Endothelial cell of umbilical vein (primary cell): ENCODE measurements at regions not wholly inside any gene's neighbourhood (a gene's known extent, or its start where the extent isn't known, plus 50 kb on each side); places are given as distances from the start of the nearest gene placed in this dataset.

ENCODE experiments used
- BruUV-seq: library from RNA; stranded (reverse); fragments of 400-500 nt; replicated peaks from 2 replicates; lab custom pipeline; 2021; lab: Mats Ljungman, UMichigan
- CTCF ChIA-PET: fragments of 300-600, 350-600 bp; sonication (Branson Sonifier 250); formaldehyde crosslinking; loops from one replicate; lab custom pipeline; 2021; ENCODE audit warnings: antibody characterized with exemption, inconsistent platforms; lab: Charles Lee
- POLR2A ChIA-PET: fragments of 300-600, 350-600 bp; sonication (Branson Sonifier 250); formaldehyde crosslinking; loops from one replicate; lab custom pipeline; 2021; ENCODE audit warnings: antibody characterized with exemption, inconsistent platforms; lab: Charles Lee
- DNase-seq: peaks from one replicate; pipeline ENCODE4 v3.0.0-alpha.2; 2011; ENCODE audit warnings: low read depth, low spot score
- FAIRE-seq: peaks from 2 replicates; lab custom pipeline; 2011; peaks lifted over from hg19 to GRCh38; lab: Jason Lieb, UNC
- H2AFZ ChIP-seq: 2 replicates; pipeline ENCODE4 v1.6.0; 2012; ENCODE audit warnings: low read depth, low read length, control low read depth, inconsistent platforms
- H3K27ac ChIP-seq: 2 replicates; pipeline ENCODE4 v1.5.1; 2011; ENCODE audit warnings: low read depth, mild to moderate bottlenecking, control low read depth, low read length, moderate library complexity; ENCODE audit not compliant: insufficient read depth
- H3K27me3 ChIP-seq, 2 experiments: 2 replicates each; pipeline versions ENCODE4 v1.6.0 to v1.6.1; 2011; ENCODE audit warnings: low read length in 2 of 2, mixed read lengths in 1 of 2; ENCODE audit not compliant: control insufficient read depth in 2 of 2, insufficient read depth in 2 of 2
- H3K36me3 ChIP-seq, 2 experiments: 2 replicates in 1 of 2; 3 replicates in 1 of 2; pipeline ENCODE4 v1.5.1; 2011; ENCODE audit warnings: low read length in 2 of 2, mild to moderate bottlenecking in 1 of 2, moderate library complexity in 1 of 2; ENCODE audit not compliant: control insufficient read depth in 2 of 2, insufficient read depth in 2 of 2; ENCODE audit errors: extremely low read depth in 1 of 2
- H3K4me1 ChIP-seq: 3 replicates; pipeline ENCODE4 v1.5.1; 2011; ENCODE audit warnings: mild to moderate bottlenecking, low read length; ENCODE audit not compliant: control insufficient read depth, insufficient read depth; ENCODE audit errors: extremely low read depth
- H3K4me2 ChIP-seq: 2 replicates; pipeline ENCODE4 v1.6.1; 2011; ENCODE audit warnings: low read length, control low read depth, mixed read lengths; ENCODE audit not compliant: insufficient read depth
- H3K4me3 ChIP-seq, 3 experiments: fragments of 200-600 bp in 1 of 3; sonication (generic), shearing (Covaris generic) in 1 of 3; replicated peaks in 1 of 3; 2 replicates each; pipeline ENCODE4 v1.5.1; 2011 to 2016; ENCODE audit warnings: control low read depth in 3 of 3, low read length in 3 of 3, mild to moderate bottlenecking in 2 of 3, inconsistent platforms in 1 of 3, low read depth in 1 of 3, moderate library complexity in 1 of 3; ENCODE audit not compliant: insufficient read depth in 1 of 3
- H3K79me2 ChIP-seq: 2 replicates; pipeline ENCODE4 v1.6.0; 2012; ENCODE audit warnings: low read length, inconsistent platforms; ENCODE audit not compliant: control insufficient read depth, insufficient read depth
- H3K9ac ChIP-seq: replicated peaks from 2 replicates; pipeline ENCODE3; 2011; ENCODE audit warnings: low read length, control low read depth; ENCODE audit not compliant: insufficient read depth; ENCODE audit errors: extremely low read depth
- H3K9me1 ChIP-seq: replicated peaks from 3 replicates; pipeline ENCODE4 v1.6.0; 2011; ENCODE audit warnings: mild to moderate bottlenecking, low read length; ENCODE audit not compliant: control insufficient read depth, insufficient read depth; ENCODE audit errors: extremely low read depth
- H3K9me3 ChIP-seq: replicated peaks from 2 replicates; pipeline ENCODE4 v1.5.1; 2012; ENCODE audit warnings: low read length, inconsistent platforms; ENCODE audit not compliant: control insufficient read depth, insufficient read depth
- H4K20me1 ChIP-seq: replicated peaks from 2 replicates; pipeline ENCODE3; 2011; ENCODE audit warnings: mild to moderate bottlenecking, low read length; ENCODE audit not compliant: control insufficient read depth, insufficient read depth; ENCODE audit errors: extremely low read depth
- FOS ChIP-seq: IDR thresholded peaks from 2 replicates; pipeline ENCODE4 v1.6.1; 2011; ENCODE audit warnings: mild to moderate bottlenecking, low read length, moderate library complexity, borderline replicate concordance; ENCODE audit not compliant: insufficient read depth
- GATA2 ChIP-seq: IDR thresholded peaks from 2 replicates; pipeline ENCODE4 v1.7.0; 2011; ENCODE audit warnings: low read depth, mild to moderate bottlenecking, moderate library complexity, mixed read lengths, low read length; ENCODE audit not compliant: insufficient read length, insufficient read depth
- POLR2AphosphoS5 ChIP-seq: IDR thresholded peaks from 2 replicates; pipeline ENCODE4 v1.6.1; 2012; ENCODE audit warnings: low read depth, mild to moderate bottlenecking, control low read depth, low read length, moderate library complexity; ENCODE audit not compliant: insufficient read depth
- dilution Hi-C: fragments of 300-500 bp; cut with MboI; formaldehyde crosslinking; loops from one replicate; pipeline ENCODE4 v1.15.0; 2019; ENCODE audit warnings: low sequenced_read_pairs; ENCODE audit not compliant: extremely low pct_ligation_motif_present
- intact Hi-C: fragments of 100-400 bp; cut with micrococcal nuclease; formaldehyde crosslinking; loops from one replicate; pipeline ENCODE4 v1.10.0; 2022
- TF ChIP-seq, protein P1 (sequence below): IDR thresholded peaks from 2 replicates; pipeline ENCODE4 v1.6.1; 2011; ENCODE audit not compliant: insufficient read depth, insufficient read length
- TF ChIP-seq, protein P2 (sequence below), 2 donors: IDR thresholded peaks; 1 replicate in 1 of 2; 2 replicates in 1 of 2; pipeline ENCODE4 v1.5.1; 2011; ENCODE audit warnings: low read length in 2 of 2, mild to moderate bottlenecking in 2 of 2, moderate library complexity in 2 of 2, control low read depth in 1 of 2, inconsistent platforms in 1 of 2, low read depth in 1 of 2; ENCODE audit not compliant: insufficient read depth in 1 of 2; ENCODE audit errors: extremely low read depth in 1 of 2

DNA sequence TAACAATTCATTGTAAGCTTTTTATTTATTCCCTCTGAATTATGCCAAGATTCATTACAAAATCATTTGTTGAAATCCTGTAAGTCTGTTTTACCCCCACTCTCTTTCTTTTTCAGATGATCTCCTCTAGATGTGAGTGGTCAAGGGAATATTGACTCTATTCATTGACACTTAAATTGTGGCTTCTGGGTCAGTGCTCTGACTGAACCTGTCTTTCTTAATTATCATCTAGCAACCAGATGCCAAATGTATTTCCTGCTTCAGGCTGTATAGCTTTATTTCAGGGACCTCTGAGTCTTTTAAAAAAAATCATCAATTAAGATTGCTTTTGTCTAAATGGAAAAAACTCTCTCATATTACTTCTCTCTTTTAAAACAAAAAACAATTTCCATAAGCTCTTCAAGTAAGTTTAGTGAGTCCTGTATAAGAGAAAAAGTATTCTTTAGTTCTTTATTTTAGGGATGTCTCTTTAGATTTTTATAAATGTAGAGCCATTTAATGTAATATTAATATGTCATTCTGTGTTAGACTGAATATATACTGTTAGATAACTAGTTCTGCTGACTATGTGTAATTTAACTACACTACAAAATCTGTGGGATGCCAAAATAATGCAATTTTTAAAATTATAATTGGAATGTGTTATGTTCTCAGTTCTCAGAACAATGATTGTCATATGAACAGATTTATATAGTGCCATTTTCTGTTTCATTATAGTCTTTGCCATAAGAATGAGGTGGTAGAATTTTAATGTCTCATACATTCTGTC, 645.8 kb upstream of the EDIL3 start:
- Histone ChIP-seq H3K9me3 (no peaks in the 10 kb centered on the region), H3K27me3 (no peaks in the 10 kb centered on the region), H3K4me3 (no peak overlapping the region), H2AFZ (no peak overlapping the region), H3K27ac (no peak overlapping the region), H3K4me1 (no peaks in the 10 kb centered on the region), H3K9me1 (no peaks in the 10 kb centered on the region), H3K79me2 (no peaks in the 10 kb centered on the region), H4K20me1 (no peaks in the 10 kb centered on the region), H3K9ac (no peak overlapping the region), H3K4me2 (no peak overlapping the region), H3K36me3 (no peaks in the 10 kb centered on the region)
- dilution Hi-C loops, result no loop called here
- no TSS peak for BruUV-seq
- DNase-seq (no peak), FAIRE-seq (no peak)
- CTCF ChIA-PET, result interaction anchor here (0.8 kb wide), 1 partner anchor 18 kb away, joined by 3 read pairs; no protein-coding TSS in a partner anchor
- TF ChIP-seq, protein P1, sequence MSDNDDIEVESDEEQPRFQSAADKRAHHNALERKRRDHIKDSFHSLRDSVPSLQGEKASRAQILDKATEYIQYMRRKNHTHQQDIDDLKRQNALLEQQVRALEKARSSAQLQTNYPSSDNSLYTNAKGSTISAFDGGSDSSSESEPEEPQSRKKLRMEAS, result no peak
- no peak for TF ChIP-seq FOS
- intact Hi-C loops, result no loop called here
- POLR2A ChIA-PET, result no interaction called here

DNA sequence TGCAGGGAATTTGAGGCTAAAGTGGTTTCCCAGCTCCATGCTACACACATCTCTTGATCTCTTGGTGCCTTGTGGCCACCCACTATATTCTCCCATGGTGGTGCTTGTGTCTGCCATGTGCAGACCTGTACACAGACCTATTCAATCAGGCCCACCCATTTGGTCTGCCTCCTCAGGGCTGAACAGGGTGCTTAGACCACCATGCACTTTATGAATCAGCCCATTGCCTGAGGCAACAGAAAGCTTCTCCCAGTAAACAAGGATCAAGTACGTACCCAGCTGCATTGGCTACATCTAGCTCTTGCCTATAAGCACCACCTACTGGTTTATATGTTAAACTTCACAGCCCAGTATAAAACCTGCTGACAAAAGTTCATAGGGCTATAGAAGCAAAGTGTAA, 664.3 kb upstream of the EDIL3 start:
- Histone ChIP-seq H3K79me2 (no peaks in the 10 kb centered on the region), H2AFZ (no peak overlapping the region), H3K4me1 (no peaks in the 10 kb centered on the region), H3K4me3 (no peak overlapping the region), H3K27ac (no peak overlapping the region), H3K36me3 (no peaks in the 10 kb centered on the region), H3K9ac (no peak overlapping the region), H3K27me3 (no peaks in the 10 kb centered on the region), H3K9me1 (no peaks in the 10 kb centered on the region), H3K4me2 (no peak overlapping the region), H3K9me3 (no peaks in the 10 kb centered on the region), H4K20me1 (no peaks in the 10 kb centered on the region)
- CTCF ChIA-PET, result interaction anchor here (0.8 to 1.7 kb wide), 8 partner anchors 13 to 1919 kb away, joined by 3 to 29 read pairs (median 5); no protein-coding TSS in a partner anchor
- TF ChIP-seq POLR2AphosphoS5 (no peak), GATA2 (no peak)
- TF ChIP-seq, protein P2, sequence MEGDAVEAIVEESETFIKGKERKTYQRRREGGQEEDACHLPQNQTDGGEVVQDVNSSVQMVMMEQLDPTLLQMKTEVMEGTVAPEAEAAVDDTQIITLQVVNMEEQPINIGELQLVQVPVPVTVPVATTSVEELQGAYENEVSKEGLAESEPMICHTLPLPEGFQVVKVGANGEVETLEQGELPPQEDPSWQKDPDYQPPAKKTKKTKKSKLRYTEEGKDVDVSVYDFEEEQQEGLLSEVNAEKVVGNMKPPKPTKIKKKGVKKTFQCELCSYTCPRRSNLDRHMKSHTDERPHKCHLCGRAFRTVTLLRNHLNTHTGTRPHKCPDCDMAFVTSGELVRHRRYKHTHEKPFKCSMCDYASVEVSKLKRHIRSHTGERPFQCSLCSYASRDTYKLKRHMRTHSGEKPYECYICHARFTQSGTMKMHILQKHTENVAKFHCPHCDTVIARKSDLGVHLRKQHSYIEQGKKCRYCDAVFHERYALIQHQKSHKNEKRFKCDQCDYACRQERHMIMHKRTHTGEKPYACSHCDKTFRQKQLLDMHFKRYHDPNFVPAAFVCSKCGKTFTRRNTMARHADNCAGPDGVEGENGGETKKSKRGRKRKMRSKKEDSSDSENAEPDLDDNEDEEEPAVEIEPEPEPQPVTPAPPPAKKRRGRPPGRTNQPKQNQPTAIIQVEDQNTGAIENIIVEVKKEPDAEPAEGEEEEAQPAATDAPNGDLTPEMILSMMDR (IDR thresholded peaks at IDR 0.05; ENCODE audit: extremely low read depth in 1 of 2, insufficient read depth in 1 of 2, low read depth in 1 of 2, low read length in 2 of 2), result peak; percentile 5 to 20
- FAIRE-seq (no peak), DNase-seq (peak; percentile 18)
- dilution Hi-C loops (no loop called here), intact Hi-C loops (loop anchor here (1.0 to 10.0 kb wide), 4 partner anchors 774 to 1330 kb away; no protein-coding TSS in a partner anchor)
- POLR2A ChIA-PET, result no interaction called here
- no TSS peak for BruUV-seq
